ENCODE measurements at regions not wholly inside any gene's neighbourhood (a gene's known extent, or its start where the extent isn't known, plus 50 kb on each side); places are given as distances from the start of the nearest gene placed in this dataset.
"Not testable (repeated sequence)": the region's sequence is repeated elsewhere in the genome, so short reads cannot be mapped to it uniquely, and the experiment has no call there.

DNA sequence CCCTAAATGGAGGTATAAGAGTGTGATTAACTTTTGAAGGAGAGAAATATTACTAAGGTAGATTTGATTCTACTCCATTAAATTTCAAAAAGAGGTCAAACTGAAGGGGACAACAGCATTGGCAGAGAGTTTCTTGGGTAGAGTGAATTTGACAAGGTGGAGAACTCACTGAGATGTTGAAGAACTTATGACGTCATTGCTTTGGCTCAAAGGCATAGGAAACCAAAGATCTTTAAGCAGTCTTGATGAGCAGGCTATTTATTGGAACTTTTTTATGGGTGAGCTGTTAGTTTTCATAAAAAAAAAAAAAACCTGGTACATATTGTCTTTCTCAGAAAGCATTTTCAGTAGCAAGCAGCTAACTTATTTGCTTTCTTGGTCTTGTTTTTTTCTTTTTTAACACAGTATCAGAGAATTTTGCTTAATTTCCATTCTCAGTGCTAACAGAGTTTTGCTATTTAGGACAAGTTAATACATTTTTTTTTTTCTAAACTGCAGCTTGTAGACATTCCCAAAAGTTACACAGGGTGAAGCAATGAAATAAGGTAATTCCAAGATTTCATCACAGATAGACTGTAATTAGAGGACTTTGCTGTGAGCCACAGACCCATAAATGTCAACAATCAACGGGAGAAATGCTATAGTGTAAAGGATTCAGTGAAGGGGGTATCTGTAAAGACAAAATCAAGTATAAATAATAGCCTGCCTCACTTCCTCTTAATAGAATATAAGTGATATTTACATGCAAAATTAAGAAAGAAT lies 412.2 kb upstream of the KLHL1 start:
- DNase-seq (ENCODE audit: low read depth, low spot score): no peak

DNA sequence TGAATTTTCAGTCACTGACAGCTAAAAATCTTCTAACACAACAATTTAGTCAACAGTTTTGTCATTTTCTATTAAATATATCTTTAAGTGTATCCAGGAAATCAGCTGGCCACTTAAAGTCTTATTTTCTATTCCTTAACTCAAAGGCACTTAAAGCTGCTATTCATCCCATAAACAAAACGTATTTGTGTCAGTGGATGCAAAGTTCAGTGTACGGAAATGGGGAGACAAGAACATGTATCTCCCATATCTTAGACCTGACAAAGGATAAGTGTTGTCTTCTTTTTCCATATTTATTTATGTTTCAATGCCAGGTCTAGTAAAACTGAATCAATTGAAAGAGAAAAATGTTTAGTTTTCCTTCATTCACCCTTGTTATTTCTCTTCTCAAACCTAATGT lies 409.8 kb upstream of the KLHL1 start:
- DNase-seq (ENCODE audit: low read depth, low spot score): no peak

DNA sequence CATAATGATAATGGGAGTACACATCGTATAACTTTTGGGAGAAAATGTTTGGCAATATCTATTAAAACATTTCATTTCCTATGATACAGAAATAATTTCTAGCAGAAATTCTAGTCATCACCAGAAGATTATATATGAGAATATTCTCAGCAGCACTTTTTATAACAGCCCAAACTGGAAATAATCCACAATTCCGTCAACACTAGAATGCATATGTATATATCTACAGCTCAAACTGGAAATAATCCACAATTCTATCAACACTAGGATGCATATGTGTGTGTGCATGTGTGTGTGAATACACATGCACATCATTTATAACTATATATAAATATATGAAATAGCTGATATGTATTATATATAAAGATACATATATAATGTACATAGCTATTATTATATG lies 408.0 kb upstream of the KLHL1 start:
- DNase-seq (ENCODE audit: low read depth, low spot score): no peak

DNA sequence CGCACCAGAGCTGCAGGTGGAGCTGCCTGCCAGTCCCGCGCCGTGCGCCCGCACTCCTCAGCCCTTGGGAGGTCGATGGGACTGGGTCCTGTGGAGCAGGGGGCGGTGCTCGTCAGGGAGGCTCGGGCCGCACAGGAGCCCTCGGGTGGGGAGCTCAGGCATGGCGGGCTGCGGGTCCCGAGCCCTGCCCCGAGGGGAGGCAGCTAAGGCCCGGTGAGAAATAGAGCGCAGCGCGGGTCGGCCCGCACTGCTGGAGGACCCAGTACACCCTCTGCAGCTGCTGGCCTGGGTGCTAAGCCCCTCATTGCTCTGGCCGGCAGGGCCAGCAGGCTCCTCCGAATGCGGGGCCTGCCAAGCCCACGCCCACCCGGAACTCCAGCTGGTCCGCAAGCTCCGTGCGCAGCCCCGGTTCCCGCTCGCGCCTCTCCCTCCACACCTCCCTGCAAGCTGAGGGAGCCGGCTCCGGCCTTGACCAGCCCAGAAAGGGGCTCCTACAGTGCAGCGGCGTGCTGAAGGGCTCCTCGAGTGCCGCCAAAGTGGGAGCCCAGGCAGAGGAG lies 403.7 kb upstream of the KLHL1 start:
- DNase-seq (ENCODE audit: low read depth, low spot score): not testable (repeated sequence)

DNA sequence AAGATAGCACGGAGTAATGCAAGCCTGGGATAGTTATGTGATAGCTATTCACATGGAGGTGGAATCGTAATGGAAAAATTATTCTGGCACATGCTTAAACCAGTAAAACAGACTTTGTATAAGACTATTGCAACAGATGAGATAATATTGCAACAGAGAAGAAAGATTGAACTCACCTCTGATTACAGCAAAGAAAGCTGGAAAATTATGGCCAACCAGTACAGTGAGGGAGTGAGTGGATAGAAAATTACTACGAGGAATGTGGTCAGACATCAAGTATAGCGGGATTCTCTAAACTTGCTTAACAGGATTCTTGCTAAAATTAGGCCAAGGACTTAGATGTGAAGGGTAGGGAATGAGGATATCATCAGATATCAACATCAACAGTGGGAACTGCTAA lies 397.6 kb upstream of the KLHL1 start:
- no peak for DNase-seq (ENCODE audit: low read depth, low spot score)

DNA sequence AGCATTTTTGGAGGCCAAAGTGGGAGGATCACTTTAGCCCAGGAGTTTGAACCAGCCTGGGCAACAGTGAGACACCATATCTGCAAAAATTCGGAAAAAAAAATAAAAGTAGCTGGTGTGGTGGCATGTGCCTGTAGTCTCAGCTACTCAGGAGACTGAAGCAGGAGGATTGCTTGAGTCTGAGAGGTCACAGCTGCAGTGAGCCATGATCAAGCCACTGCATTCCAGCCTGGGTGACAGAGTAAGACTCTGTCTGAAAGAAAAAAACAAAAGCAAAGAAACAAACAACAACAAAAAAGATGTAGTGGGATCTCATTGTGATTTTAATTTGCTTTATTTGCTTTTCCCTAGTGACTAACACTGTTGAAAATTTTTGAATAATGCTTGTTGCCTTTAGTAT lies 394.7 kb upstream of the KLHL1 start:
- DNase-seq (ENCODE audit: low read depth, low spot score): no peak

DNA sequence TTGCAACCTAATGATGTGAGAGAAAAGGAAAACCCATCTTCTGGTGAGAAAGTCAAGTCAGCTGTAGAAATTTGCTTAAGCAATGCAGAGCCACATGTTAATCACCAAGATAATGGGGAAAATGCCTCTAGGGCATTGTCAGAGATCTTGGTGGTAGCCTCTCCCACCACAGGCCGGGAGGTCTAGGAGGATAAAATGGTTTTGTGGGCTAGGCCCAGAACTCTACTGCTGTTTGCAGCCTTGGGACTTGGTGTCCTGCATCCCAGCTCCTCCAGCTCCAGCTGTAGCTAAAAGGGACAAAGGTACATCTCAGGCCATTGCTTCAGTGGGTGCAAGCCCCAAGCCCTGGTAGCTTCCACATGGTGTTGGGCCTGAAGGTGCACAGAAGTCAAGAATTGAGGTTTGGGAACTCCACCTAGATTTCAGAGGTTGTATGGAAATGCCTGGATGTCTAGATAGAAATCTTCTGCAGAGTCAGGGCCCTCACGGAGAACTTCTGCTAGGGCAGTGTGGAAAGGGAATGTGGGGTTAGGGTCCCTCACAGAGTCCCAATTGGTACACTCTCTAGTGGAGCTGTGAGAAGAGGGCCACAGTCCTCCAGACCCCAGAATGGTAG lies 382.2 kb upstream of the KLHL1 start:
- DNase-seq (ENCODE audit: low read depth, low spot score): no peak

DNA sequence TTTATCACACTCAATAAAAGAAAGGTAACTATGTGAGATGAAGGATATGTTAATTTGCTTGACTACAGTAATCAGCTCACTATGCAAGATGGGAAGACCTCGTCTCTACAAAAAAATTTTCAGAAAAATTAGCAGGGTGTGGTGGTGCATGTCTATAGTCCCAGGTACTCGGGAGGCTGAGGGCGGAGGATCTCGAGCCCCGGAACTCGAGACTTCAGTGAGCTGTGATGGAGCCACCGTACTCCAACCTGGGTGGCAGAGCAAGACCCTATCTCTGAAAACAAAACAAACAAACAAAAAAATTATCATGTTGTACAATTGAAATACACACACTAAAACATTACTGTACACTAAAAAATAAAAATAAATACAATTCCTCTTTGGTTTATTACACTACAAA lies 376.7 kb upstream of the KLHL1 start:
- DNase-seq (ENCODE audit: low read depth, low spot score): no peak

DNA sequence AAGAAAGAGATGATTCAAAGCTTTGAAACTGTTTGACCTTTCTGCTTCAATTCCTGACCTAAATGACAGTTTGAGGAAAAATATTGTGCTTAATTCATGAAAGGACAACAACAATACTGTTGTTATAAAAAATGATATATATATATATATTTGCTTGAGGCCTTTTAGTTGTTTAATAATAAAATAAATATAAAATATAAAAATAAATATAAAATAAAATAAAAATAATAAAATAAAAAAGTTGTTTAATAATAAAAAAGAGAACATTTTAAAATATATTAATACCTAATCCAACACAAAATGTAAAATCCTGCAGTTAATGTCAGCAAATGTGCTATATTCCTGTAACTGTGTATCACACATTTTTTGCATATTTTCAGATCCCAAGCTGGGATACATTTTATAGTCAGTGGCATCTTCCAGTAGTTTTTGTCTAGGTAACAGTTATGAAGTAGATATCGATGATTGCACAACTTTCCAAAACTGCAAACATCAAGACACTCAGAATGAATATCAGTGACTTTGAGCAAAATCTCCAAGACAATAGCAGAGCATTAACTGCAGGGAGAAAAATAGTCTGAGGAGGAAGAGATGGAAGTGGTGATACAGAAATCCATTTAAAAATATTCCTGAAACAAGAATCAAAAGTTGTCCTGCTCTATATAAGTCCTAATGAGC lies 375.5 kb upstream of the KLHL1 start:
- no peak for DNase-seq (ENCODE audit: low read depth, low spot score)

DNA sequence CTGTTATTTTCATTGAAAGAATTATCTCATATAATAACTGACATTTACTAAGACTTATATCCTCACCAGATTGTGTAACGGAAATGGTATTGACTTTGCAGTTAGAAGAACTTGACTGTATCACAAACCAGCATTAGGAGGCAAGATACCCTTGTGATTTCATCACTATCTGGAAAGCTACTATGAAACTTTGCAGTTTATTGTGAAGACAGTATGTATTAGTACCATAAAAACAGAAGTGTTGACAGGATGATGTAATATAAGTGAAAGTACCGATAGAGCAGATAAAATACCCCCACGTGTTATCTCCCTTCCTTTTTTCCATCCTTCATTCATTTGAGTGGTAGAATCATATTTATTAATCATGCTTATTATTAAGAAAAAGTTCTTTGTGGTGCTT lies 365.7 kb upstream of the KLHL1 start:
- no peak for DNase-seq (ENCODE audit: low read depth, low spot score)

DNA sequence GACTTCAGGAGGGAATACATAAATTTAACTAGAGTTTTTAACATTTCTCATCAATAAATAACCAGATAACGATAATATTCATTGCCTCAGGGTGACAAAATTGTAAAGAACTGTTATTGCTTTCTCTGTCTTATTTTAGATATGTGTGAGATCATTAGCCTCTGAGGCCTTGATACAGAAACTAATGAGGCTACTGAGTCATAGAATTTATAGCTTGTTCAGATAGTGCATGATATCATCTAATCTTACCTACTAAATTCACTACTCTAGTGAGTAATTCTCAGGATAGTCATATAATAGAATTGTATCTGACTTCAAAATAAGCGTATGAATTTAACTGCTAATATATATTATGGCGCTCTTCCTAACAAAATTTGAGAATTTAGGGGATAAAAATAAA lies 360.8 kb upstream of the KLHL1 start:
- DNase-seq (ENCODE audit: low read depth, low spot score): no peak

DNA sequence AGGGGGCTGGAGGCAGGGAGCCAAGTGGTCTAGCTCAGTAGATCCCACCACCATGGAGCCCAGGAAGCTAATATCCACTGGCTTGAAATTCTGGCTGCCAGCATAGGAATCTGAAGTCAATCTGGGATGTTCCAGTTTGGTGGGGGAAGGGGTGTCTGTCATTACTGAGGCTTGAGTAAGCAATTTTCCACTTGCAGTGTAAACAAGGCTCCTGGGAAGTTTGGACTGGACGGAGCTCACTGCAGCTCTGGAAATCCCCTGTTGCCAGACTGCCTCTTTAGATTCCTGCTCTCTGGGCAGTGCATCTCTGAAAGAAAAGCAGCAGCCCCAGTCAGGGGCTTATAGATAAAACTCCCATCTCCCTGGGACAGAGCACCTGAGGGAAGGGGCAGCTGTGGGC lies 349.2 kb upstream of the KLHL1 start:
- no peak for DNase-seq (ENCODE audit: low read depth, low spot score)

DNA sequence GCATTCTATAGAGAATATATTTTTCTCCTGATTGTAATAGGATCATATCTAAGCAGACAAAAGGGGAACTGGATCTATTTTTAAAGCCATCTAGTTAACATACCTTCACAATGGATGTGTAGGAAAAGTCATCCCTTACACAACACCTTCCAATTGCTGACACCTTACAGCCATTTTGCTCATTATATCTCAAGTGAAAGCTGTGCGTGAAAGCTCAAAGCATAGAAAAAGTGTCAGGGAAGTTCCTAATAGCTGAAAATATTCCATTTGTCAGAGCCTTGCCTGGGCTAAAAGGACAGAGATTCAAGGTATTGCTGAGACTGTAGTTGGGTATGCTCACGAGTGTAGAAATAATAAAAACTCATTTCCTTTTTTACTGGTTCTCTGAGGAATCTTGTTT lies 340.6 kb upstream of the KLHL1 start:
- no peak for DNase-seq (ENCODE audit: low read depth, low spot score)

DNA sequence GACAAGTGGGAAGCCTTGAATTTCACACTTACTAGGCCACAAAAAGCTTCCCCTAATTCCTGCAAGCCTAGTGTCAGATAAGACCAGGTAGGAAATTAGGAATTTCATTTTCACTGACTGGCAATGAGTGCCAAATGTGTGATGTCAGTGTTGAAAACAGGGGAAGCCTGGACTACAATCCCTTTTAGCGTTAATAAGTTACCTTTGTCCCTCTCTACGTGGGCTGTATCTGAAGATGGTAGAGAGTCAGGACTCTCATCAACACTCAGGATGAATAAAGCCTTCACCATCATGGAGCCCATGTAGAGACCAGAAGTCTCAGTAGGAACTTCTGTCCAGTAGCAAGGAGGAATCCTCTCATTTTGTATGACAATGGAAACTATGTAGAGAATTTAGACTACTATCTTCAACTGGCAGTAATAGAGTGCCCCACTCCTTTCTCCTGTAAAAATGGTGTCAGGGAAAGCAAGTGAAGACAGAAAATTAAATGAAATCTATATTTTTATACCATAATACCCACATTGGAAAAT lies 324.1 kb upstream of the KLHL1 start:
- DNase-seq (ENCODE audit: low read depth, low spot score): no peak

DNA sequence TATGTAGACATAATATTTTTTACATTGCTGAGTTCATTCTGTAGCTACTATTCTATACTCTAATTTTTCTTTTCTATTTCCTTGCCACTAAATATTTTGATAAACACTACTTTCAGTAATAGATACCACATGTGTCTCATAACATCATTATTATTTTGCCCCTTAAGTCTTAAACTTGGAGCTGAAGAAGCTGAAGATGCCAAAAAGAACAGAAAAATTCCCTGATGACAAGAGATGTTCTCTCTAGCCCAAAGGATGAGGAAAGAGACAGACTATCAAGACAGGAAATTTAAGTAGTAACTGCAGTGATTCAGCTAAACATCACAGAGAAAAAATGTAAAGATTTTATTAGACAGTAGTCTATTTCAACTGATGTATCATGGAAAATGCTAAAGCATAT lies 322.0 kb upstream of the KLHL1 start:
- DNase-seq (ENCODE audit: low read depth, low spot score): no peak

DNA sequence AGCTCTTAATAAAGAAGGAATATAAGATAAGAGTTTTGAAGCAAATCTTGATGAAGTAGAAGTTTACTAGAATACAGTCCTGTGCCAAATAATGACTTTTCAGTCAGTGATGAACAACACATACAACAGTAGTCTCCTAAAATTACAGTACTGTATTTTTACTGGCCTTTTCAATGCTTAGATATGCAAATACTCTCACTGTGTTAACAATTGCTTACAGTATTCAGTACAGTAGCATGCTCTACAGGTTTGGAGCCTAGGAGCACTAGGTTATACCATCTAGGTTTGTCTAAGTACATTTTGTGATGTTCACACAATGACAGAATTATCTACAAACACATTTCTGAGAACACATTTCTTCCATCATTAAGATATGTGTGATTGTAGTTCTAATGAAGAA lies 316.7 kb upstream of the KLHL1 start:
- no peak for DNase-seq (ENCODE audit: low read depth, low spot score)

DNA sequence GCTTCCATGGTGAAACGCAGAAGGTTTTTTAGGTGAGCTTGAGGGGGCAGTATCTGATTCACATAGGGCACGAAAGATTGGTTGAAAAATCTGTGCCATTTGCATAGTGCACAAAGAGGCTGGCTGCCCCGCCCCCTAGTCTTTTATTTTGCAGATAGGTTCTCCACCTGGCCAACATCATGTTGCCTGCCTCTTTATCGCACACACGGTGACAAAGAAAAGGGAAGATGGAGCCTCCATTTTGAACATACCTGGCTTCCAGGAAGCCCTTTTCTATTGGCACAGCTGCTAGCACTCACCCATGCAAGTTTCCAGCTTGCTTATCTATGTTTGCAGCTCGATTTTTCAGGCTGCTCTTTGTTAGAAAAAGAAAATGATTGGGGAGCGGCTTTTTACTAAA lies 316.2 kb upstream of the KLHL1 start:
- no peak for DNase-seq (ENCODE audit: low read depth, low spot score)

DNA sequence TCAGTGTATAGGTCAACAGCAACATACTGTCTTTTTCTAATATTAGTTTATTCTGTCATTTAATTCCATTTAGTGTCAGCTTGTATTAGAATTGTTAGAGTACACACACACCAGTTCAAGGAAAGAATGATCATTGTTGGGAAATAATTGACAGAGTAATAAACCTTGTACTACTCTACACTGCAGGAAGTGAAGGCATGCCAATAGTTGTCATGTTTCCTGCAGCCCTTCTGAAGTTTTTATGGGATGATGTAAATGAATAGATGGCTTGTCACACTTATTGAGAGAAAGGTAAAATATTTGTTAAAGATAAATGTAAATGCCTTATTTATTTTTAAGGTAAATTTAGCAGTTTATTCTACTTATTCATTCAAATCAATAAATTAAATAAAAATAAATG lies 306.9 kb upstream of the KLHL1 start:
- DNase-seq (ENCODE audit: low read depth, low spot score): no peak

DNA sequence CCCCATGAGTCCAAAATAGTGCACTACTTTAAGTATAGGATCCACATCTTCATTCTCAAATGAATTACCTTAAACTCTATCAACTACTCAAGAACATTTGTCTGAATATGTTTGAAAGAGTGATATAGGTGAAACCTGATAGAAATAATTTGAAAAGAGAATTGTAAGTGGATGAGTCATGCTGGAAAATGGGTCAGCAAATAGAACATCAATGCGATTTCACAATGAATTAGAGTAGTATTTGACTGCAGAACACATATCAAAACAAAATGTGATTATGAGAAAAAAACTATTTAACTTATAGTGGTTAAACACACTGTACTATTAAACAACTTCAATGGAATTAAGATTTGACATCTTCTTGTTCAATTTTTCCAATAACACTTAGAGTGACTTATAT lies 300.6 kb upstream of the KLHL1 start:
- no peak for DNase-seq (ENCODE audit: low read depth, low spot score)

DNA sequence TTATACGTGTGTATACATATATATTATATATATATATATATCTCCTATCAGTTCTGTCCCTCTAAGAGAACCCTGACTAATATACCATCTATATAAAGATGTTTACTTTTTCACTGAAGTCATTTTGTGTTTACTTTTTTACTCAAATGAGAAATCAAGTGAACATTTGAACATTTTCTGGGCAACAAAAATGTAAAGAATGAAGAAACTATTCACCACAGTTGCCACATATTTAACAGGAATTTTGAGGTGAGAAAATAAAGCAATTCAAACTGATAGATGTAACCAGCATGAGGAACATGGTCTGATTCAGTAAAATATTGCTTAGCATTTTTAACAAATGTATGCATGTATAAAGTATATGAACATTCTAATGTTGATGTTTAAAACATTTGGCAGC lies 299.2 kb upstream of the KLHL1 start:
- DNase-seq (ENCODE audit: low read depth, low spot score): no peak

DNA sequence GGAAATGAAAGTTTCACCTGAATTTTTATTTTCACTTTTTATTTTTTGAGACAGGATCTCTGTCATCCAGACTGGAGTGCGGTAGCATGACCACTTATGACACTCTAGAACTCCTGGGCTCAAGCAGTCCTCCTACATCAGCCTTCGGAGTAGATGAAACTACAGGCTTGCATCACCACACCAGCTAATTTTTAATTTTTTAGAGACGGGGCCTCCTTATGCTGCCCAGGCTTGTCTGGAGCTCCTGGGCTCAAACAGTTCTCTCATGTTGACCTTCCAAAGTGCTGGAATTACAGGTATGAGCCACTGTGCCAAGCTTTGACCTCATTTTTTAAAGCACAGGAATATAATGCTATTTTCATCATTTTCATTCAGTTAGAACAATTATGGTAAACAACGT lies 297.0 kb upstream of the KLHL1 start:
- no peak for DNase-seq (ENCODE audit: low read depth, low spot score)

DNA sequence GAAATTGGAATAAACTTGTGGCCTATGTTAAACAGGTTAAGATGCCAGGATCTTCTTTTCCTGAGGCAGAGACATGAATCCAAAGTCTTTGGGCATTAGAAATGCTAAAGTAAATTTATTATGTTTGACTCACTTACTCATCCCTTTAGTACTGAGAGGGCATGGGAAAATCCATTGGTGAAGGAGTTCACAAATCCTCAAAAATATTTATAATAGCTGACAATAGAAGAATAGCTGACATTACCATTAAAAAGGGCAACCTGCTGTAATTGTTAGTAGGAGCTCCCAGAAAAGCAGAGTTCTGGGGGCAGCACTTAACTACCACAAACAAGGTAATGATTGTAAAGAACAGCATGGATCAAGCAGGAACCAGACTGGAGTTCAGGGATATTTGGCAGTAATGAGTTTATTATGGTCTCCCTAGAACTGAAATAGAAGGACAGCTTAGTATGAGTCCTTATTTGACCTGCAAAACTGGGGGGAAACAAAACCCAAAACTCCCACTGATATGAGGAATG lies 285.8 kb upstream of the KLHL1 start:
- DNase-seq (ENCODE audit: low read depth, low spot score): no peak
